CD4-positive, alpha-beta memory T cell (primary cell): ENCODE measurements at regions not wholly inside any gene's neighbourhood (a gene's known extent, or its start where the extent isn't known, plus 50 kb on each side); places are given as distances from the start of the nearest gene placed in this dataset.
"Not testable (repeated sequence)": the region's sequence is repeated elsewhere in the genome, so short reads cannot be mapped to it uniquely, and the experiment has no call there.

Experiments
- CTCF ChIA-PET: fragments of 350-600 bp; sonication (Branson Sonifier 250); formaldehyde crosslinking; loops from one replicate; lab custom pipeline; 2021; ENCODE audit warnings: inconsistent platforms; ENCODE audit not compliant: partially characterized antibody; lab: Charles Lee
- POLR2A ChIA-PET: fragments of 350-600 bp; sonication (Branson Sonifier 250); formaldehyde crosslinking; loops from one replicate; lab custom pipeline; 2021; ENCODE audit not compliant: partially characterized antibody; lab: Charles Lee
- DNase-seq, 5 donors: peaks; one replicate each; pipeline versions ENCODE4 v3.0.0 to v3.0.0-alpha.2; 2020 to 2022; ENCODE audit warnings: mixed read lengths in 1 of 5
- H3K27ac ChIP-seq: one replicate; pipeline ENCODE4 v1.7.0; 2013; ENCODE audit warnings: low read depth, low read length
- H3K27me3 ChIP-seq: 2 replicates; pipeline ENCODE4 v1.7.0; 2013; ENCODE audit warnings: mild to moderate bottlenecking, low read length, moderate library complexity; ENCODE audit not compliant: insufficient read depth
- H3K36me3 ChIP-seq: 2 replicates; pipeline ENCODE4 v1.7.0; 2013; ENCODE audit warnings: mild to moderate bottlenecking, low read length, moderate library complexity; ENCODE audit not compliant: insufficient read depth
- H3K4me1 ChIP-seq: 2 replicates; pipeline ENCODE4 v1.7.0; 2013; ENCODE audit warnings: mild to moderate bottlenecking, low read length, moderate library complexity; ENCODE audit not compliant: insufficient read depth
- H3K4me3 ChIP-seq, 2 donors: one replicate each; pipeline ENCODE4 v1.7.0; 2013; ENCODE audit warnings: low read length in 2 of 2, mild to moderate bottlenecking in 1 of 2
- H3K9me3 ChIP-seq, 2 donors: one replicate each; pipeline ENCODE4 v1.7.0; 2013; ENCODE audit warnings: low read length in 2 of 2, control low read depth in 1 of 2; ENCODE audit not compliant: control insufficient read depth in 1 of 2
- H3K27ac Mint-ChIP-seq, 7 donors: one replicate each; pipeline ENCODE4 v1.8.0; 2020 to 2021; ENCODE audit warnings: mixed read lengths in 7 of 7, mild to moderate bottlenecking in 6 of 7, inconsistent platforms in 3 of 7, moderate library complexity in 3 of 7
- H3K27me3 Mint-ChIP-seq, 2 donors: one replicate each; pipeline ENCODE4 v1.8.0; 2020 to 2021; ENCODE audit warnings: mixed read lengths in 2 of 2
- H3K36me3 Mint-ChIP-seq, 2 donors: one replicate each; pipeline ENCODE4 v1.8.0; 2020 to 2021; ENCODE audit warnings: mixed read lengths in 2 of 2, inconsistent platforms in 1 of 2, mild to moderate bottlenecking in 1 of 2
- H3K4me1 Mint-ChIP-seq, 4 donors: one replicate each; pipeline ENCODE4 v1.8.0; 2020 to 2021; ENCODE audit warnings: mixed read lengths in 4 of 4, mild to moderate bottlenecking in 1 of 4
- H3K4me3 Mint-ChIP-seq, 8 donors: one replicate each; pipeline ENCODE4 v1.8.0; 2020 to 2021; ENCODE audit warnings: mixed read lengths in 8 of 8, mild to moderate bottlenecking in 7 of 8, moderate library complexity in 6 of 8, inconsistent platforms in 3 of 8
- H3K9me3 Mint-ChIP-seq, 8 donors: one replicate each; pipeline ENCODE4 v1.8.0; 2020 to 2021; ENCODE audit warnings: mixed read lengths in 8 of 8, mild to moderate bottlenecking in 5 of 8, inconsistent platforms in 3 of 8, moderate library complexity in 1 of 8
- intact Hi-C: fragments of 100-400 bp; cut with micrococcal nuclease; formaldehyde crosslinking; loops from one replicate; pipeline ENCODE4 v1.15.1; 2023

DNA sequence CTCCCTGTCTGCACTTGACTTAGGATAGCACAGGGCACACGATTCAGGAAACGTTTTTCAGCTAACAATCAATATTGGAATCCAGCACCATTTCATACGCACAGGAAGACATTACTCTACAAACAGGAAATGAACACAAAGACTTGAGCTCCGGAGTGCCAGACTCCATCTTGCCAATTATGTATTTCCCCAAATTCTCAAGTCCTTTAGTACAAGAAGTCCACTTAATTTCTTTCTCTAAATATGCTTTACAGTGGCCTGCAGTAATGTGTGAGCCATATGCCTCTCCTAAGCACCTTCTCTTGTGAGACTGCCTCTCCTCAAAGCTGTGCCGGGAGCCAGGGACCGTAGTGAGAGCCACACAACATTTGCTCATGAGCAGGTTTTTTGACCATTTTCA lies 168.2 kb downstream of the THBS2 start:
- Mint-ChIP-seq H3K27ac (no peak overlapping the region), H3K36me3 (peaks cover 0 to 4% of the 10 kb centered on the region in 2 donors), H3K4me1 (no peaks in the 10 kb centered on the region), H3K9me3 (peaks cover 2 to 12% (median 8%) of the 10 kb centered on the region in 8 donors), H3K27me3 (peaks cover 0 to 4% of the 10 kb centered on the region in 2 donors), H3K4me3 (no peak overlapping the region)
- intact Hi-C loops: no loop called here
- H3K9me3 ChIP-seq: no peaks in the 10 kb centered on the region
- H3K36me3 ChIP-seq: no peaks in the 10 kb centered on the region
- H3K4me3 ChIP-seq: no peak overlapping the region
- no peaks in the 10 kb centered on the region for H3K4me1 ChIP-seq
- DNase-seq: no peak
- H3K27ac ChIP-seq: no peak overlapping the region
- ChIA-PET POLR2A (no interaction called here), CTCF (no interaction called here)
- no peaks in the 10 kb centered on the region for H3K27me3 ChIP-seq

DNA sequence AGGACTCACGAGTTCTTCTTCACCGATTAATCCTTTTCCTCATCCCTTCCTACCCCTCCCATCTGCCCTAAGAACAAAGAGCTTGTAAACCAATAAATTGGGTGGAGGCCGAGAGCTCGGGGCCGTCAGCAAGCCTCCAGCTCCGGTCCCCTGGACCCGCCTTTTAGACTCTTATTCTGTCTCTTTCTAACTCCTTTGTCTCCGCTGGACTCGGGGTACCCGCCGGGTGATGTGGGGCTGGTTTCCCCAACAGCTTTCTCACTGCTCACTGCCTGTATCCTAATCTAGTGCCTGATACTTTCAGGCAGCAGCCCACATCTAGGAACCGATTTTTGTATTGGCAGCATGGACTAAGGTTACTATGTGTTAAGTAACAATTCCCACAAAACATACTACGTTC lies 169.1 kb downstream of the THBS2 start:
- H3K27ac Mint-ChIP-seq, H3K27me3 ChIP-seq, H3K27ac ChIP-seq, H3K4me1 ChIP-seq, H3K4me3 ChIP-seq, DNase-seq, CTCF ChIA-PET, H3K9me3 Mint-ChIP-seq, H3K9me3 ChIP-seq, H3K4me3 Mint-ChIP-seq, H3K36me3 Mint-ChIP-seq, intact Hi-C loops, H3K27me3 Mint-ChIP-seq, H3K4me1 Mint-ChIP-seq, POLR2A ChIA-PET, H3K36me3 ChIP-seq: not testable (repeated sequence)

DNA sequence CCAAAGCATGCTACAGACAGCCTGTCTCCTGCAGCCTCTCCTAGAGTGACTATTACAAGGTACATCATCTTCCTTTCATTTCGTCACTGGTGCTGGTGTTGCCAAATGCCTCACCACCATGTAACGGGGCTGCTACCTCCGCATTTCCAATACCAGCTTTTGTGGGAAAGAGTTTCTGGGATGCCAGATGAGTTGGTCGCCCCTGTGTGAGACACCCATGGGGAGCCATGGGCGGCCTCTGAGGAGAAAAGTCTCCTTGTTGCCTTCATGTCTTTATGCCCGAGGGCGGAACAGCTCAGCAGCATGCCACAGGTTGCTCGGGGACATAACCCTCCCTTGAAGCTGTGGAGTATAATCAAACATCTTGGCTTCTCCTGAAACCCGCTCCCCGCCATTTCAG lies 169.6 kb downstream of the THBS2 start:
- no peaks in the 10 kb centered on the region for H3K36me3 Mint-ChIP-seq
- no peak overlapping the region for H3K27ac Mint-ChIP-seq
- CTCF ChIA-PET: no interaction called here
- peaks cover 0 to 4% (median 2%) of the 10 kb centered on the region in 8 donors for H3K9me3 Mint-ChIP-seq
- Histone ChIP-seq H3K4me3 (no peak overlapping the region), H3K27me3 (no peaks in the 10 kb centered on the region), H3K9me3 (no peaks in the 10 kb centered on the region), H3K36me3 (no peaks in the 10 kb centered on the region), H3K4me1 (no peaks in the 10 kb centered on the region), H3K27ac (no peak overlapping the region)
- POLR2A ChIA-PET: no interaction called here
- peaks cover 0 to 4% of the 10 kb centered on the region in 2 donors for H3K27me3 Mint-ChIP-seq
- intact Hi-C loops: no loop called here
- H3K4me1 Mint-ChIP-seq: no peaks in the 10 kb centered on the region
- no peak for DNase-seq
- H3K4me3 Mint-ChIP-seq: no peak overlapping the region

DNA sequence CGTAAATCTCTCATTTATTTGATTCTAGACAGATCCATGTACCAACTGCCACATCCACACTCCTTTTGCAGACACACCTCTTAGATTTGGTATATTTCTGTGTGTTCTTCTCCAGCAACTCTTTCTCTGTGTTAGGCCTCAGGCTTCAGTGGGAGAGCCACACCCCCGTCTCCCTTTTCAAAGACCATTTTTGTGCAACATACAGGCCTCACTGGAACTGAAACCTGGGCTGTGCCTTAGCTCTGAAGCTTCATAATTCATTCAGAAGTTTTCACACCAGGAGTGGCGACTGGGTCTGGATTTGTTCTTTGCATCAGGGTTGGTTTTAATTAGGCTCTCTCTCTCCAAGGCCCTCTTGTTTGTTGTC lies 170.2 kb downstream of the THBS2 start:
- no peak for DNase-seq
- Mint-ChIP-seq H3K4me1 (no peaks in the 10 kb centered on the region), H3K9me3 (peaks cover 0 to 4% (median 0%) of the 10 kb centered on the region in 8 donors), H3K36me3 (no peaks in the 10 kb centered on the region), H3K27me3 (peaks cover 0 to 6% of the 10 kb centered on the region in 2 donors), H3K4me3 (no peak overlapping the region), H3K27ac (no peak overlapping the region)
- no peaks in the 10 kb centered on the region for H3K27me3 ChIP-seq
- no peak overlapping the region for H3K27ac ChIP-seq
- H3K9me3 ChIP-seq: no peaks in the 10 kb centered on the region
- ChIA-PET POLR2A (no interaction called here), CTCF (no interaction called here)
- H3K4me1 ChIP-seq: no peaks in the 10 kb centered on the region
- H3K36me3 ChIP-seq: no peaks in the 10 kb centered on the region
- intact Hi-C loops: no loop called here
- H3K4me3 ChIP-seq: no peak overlapping the region

DNA sequence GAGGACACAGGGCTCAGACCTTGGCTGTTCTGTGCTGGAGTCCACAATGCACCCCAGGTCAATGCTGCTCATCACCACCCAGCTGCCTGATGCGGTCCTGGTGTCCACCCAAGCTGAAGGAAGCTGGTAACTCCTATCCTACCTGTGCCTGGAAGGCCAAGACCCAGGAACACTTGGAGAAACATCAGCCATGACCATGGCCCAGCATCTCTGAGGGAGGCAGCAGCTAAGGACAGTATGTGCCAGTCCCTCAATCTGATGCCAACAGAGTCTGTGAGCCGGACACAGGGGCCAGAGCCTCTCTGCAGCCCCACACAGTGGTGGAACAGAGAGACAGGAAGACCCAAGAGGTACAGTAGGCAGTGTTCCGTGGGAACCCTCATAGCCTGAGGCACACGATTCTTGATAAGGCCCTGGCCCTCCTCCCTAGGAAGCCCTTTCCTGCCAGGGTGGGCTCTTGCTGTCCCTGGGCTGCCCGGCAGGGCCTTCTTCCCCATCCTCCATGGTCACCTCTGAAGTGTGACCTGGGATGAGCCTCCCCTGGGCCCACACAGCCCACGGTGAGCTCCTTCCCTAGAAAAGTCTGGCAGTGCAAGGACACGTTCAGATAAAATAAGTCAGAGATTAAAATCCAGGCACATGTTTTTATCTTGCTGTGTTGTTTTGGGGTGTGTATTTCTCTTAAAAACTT lies 170.7 kb downstream of the THBS2 start:
- Histone ChIP-seq H3K4me3 (no peak overlapping the region), H3K9me3 (no peaks in the 10 kb centered on the region), H3K27ac (no peak overlapping the region), H3K27me3 (no peaks in the 10 kb centered on the region), H3K4me1 (no peaks in the 10 kb centered on the region), H3K36me3 (no peaks in the 10 kb centered on the region)
- ChIA-PET POLR2A (no interaction called here), CTCF (no interaction called here)
- Mint-ChIP-seq H3K27ac (no peak overlapping the region), H3K27me3 (peaks cover 0 to 6% of the 10 kb centered on the region in 2 donors), H3K9me3 (peaks cover 0 to 4% (median 0%) of the 10 kb centered on the region in 8 donors), H3K4me1 (no peaks in the 10 kb centered on the region), H3K4me3 (no peak overlapping the region), H3K36me3 (no peaks in the 10 kb centered on the region)
- intact Hi-C loops: no loop called here
- DNase-seq: no peak

DNA sequence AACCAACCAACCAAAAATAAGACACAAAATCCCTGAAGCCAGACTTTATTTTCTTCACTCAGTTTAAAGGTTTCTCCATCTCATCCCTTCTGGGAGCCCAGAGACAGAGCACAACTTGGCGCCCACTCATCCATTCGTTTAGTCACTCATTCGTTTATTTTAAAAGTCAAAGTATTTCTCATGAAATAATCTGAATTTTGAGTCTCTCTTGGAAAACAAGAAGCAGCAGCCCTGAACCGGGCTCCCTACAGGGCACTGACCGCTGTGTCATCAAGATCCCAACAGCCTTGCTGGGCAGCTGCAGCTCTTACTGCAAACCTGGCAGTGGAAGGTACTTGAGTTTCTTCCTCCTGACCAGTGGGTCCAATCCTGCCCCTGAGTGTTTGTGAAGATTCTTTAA lies 171.6 kb downstream of the THBS2 start:
- H3K9me3 Mint-ChIP-seq: peaks cover 0 to 4% (median 0%) of the 10 kb centered on the region in 8 donors
- no peaks in the 10 kb centered on the region for H3K27me3 ChIP-seq
- DNase-seq: no peak
- intact Hi-C loops: no loop called here
- no peak overlapping the region for H3K27ac Mint-ChIP-seq
- H3K4me1 ChIP-seq: no peaks in the 10 kb centered on the region
- no peaks in the 10 kb centered on the region for H3K9me3 ChIP-seq
- POLR2A ChIA-PET: no interaction called here
- CTCF ChIA-PET: no interaction called here
- no peak overlapping the region for H3K4me3 Mint-ChIP-seq
- no peak overlapping the region for H3K27ac ChIP-seq
- no peak overlapping the region for H3K4me3 ChIP-seq
- H3K27me3 Mint-ChIP-seq: peaks cover 2 to 6% of the 10 kb centered on the region in 2 donors
- no peaks in the 10 kb centered on the region for H3K36me3 Mint-ChIP-seq
- no peaks in the 10 kb centered on the region for H3K4me1 Mint-ChIP-seq
- no peaks in the 10 kb centered on the region for H3K36me3 ChIP-seq

DNA sequence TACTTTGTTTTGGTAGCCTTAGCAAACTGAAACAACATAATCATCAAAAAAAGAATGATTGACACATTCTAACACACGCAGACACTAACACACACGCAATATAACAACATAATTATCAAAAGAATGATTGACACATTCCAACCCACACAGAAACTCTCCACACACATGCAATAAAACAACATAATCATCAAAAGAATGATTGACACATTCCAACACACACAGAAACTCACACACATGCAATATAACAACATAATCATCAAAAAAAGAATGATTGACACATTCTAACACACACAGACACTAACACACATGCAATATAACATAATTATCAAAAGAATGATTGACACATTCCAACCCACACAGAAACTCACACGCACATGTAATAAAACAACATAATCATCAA lies 172.4 kb downstream of the THBS2 start:
- Mint-ChIP-seq H3K27me3 (peaks cover 2 to 6% of the 10 kb centered on the region in 2 donors), H3K27ac (no peak overlapping the region), H3K4me1 (no peaks in the 10 kb centered on the region), H3K36me3 (no peaks in the 10 kb centered on the region), H3K4me3 (no peak overlapping the region), H3K9me3 (peaks cover 0 to 4% (median 0%) of the 10 kb centered on the region in 8 donors)
- no peak overlapping the region for H3K4me3 ChIP-seq
- H3K36me3 ChIP-seq: no peaks in the 10 kb centered on the region
- no peaks in the 10 kb centered on the region for H3K9me3 ChIP-seq
- intact Hi-C loops: no loop called here
- no peak overlapping the region for H3K27ac ChIP-seq
- no peak for DNase-seq
- ChIA-PET POLR2A (no interaction called here), CTCF (no interaction called here)
- no peaks in the 10 kb centered on the region for H3K4me1 ChIP-seq
- no peaks in the 10 kb centered on the region for H3K27me3 ChIP-seq

DNA sequence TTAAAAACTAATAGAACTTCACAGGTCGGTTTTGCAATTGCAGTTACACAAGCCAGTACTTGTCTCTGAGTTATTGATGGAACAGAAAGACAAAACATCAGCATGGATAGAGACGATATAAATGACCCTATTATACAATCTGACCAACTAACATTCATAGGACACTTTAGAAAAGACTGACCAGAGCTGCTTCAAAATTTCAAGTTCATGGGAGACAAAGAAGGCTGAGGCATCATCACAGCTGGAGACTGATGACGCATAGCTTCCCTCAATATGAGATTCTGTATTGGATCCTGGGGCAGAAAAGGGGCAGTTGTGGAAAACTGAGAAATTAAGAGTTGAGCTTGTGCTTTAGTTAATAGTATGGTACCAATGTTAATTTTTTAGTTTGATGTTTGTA lies 174.0 kb downstream of the THBS2 start:
- no peak overlapping the region for H3K4me3 Mint-ChIP-seq
- Histone ChIP-seq H3K36me3 (no peaks in the 10 kb centered on the region), H3K9me3 (no peaks in the 10 kb centered on the region), H3K4me3 (no peak overlapping the region), H3K27me3 (no peaks in the 10 kb centered on the region), H3K4me1 (no peaks in the 10 kb centered on the region), H3K27ac (no peak overlapping the region)
- no peaks in the 10 kb centered on the region for H3K36me3 Mint-ChIP-seq
- no peak for DNase-seq
- H3K4me1 Mint-ChIP-seq: no peaks in the 10 kb centered on the region
- H3K27me3 Mint-ChIP-seq: peaks cover 2 to 6% of the 10 kb centered on the region in 2 donors
- CTCF ChIA-PET: no interaction called here
- intact Hi-C loops: no loop called here
- H3K9me3 Mint-ChIP-seq: peaks cover 0 to 4% (median 0%) of the 10 kb centered on the region in 8 donors
- POLR2A ChIA-PET: no interaction called here
- no peak overlapping the region for H3K27ac Mint-ChIP-seq
